ENCODE measurements at regions not wholly inside any gene's neighbourhood (a gene's known extent, or its start where the extent isn't known, plus 50 kb on each side); places are given as distances from the start of the nearest gene placed in this dataset.
"Not testable (repeated sequence)": the region's sequence is repeated elsewhere in the genome, so short reads cannot be mapped to it uniquely, and the experiment has no call there.

GRCh38 chr18:33826151-33826550 is 248.1 kb downstream of the ASXL3 start:
- WGBS, result 77% methylated on average over 4 of the region's 4 CpGs
- no peaks in the 10 kb centered on the region for H3K36me3 ChIP-seq (ENCODE audit: insufficient read depth)
- DNase-seq (ENCODE audit: extremely low spot score), result no peak

GRCh38 chr18:33821503-33821902 is 243.5 kb downstream of the ASXL3 start:
- no peaks in the 10 kb centered on the region for H3K36me3 ChIP-seq (ENCODE audit: insufficient read depth)
- no peak overlapping the region for H3K4me3 ChIP-seq (ENCODE audit: low read depth, low read length)
- H3K27ac ChIP-seq (ENCODE audit: low read depth), result no peak overlapping the region
- no peaks in the 10 kb centered on the region for H3K4me1 ChIP-seq (ENCODE audit: insufficient read depth)
- no peak for DNase-seq (ENCODE audit: extremely low spot score)
- WGBS, result 63% methylated on average over 1 of the region's 1 CpG

More at GRCh38 chr18:33826151-33826550, 248.1 kb downstream of the ASXL3 start:
- no peak overlapping the region for H3K4me3 ChIP-seq (ENCODE audit: low read depth, low read length)
- no peak overlapping the region for H3K27ac ChIP-seq (ENCODE audit: low read depth)
- no peaks in the 10 kb centered on the region for H3K4me1 ChIP-seq (ENCODE audit: insufficient read depth)

GRCh38 chr18:33820517-33821371 is 242.7 kb downstream of the ASXL3 start:
- no peak for DNase-seq (ENCODE audit: extremely low spot score)
- Histone ChIP-seq H3K4me3 (ENCODE audit: low read depth, low read length) (no peak overlapping the region), H3K36me3 (ENCODE audit: insufficient read depth) (no peaks in the 10 kb centered on the region), H3K4me1 (ENCODE audit: insufficient read depth) (no peaks in the 10 kb centered on the region), H3K27ac (ENCODE audit: low read depth) (peak overlapping the region; percentile 16)
- 48% methylated on average over 37 of the region's 39 CpGs for WGBS

- not testable (repeated sequence) for H3K27ac ChIP-seq (ENCODE audit: low read depth); H3K4me1 ChIP-seq (ENCODE audit: insufficient read depth); DNase-seq (ENCODE audit: extremely low spot score); H3K36me3 ChIP-seq (ENCODE audit: insufficient read depth); H3K4me3 ChIP-seq (ENCODE audit: low read depth, low read length)
- 68% methylated on average over 20 of the region's 32 CpGs for WGBS
These were observed 241.8 kb downstream of the ASXL3 start for GRCh38 chr18:33819692-33820343.

- no peak for DNase-seq (ENCODE audit: extremely low spot score)
- Histone ChIP-seq H3K4me3 (ENCODE audit: low read depth, low read length) (no peak overlapping the region), H3K36me3 (ENCODE audit: insufficient read depth) (no peaks in the 10 kb centered on the region), H3K4me1 (ENCODE audit: insufficient read depth) (no peaks in the 10 kb centered on the region), H3K27ac (ENCODE audit: low read depth) (no peak overlapping the region)
- WGBS, result 99% methylated on average over 1 of the region's 1 CpG
These were observed 240.1 kb downstream of the ASXL3 start for GRCh38 chr18:33818145-33818544.

- 37% methylated on average over 1 of the region's 1 CpG for WGBS
- Histone ChIP-seq H3K36me3 (ENCODE audit: insufficient read depth) (no peaks in the 10 kb centered on the region), H3K4me1 (ENCODE audit: insufficient read depth) (no peaks in the 10 kb centered on the region), H3K27ac (ENCODE audit: low read depth) (no peak overlapping the region), H3K4me3 (ENCODE audit: low read depth, low read length) (no peak overlapping the region)
- no peak for DNase-seq (ENCODE audit: extremely low spot score)
These were observed 239.1 kb downstream of the ASXL3 start for GRCh38 chr18:33817096-33817495.

GRCh38 chr18:33814546-33814945 is 236.5 kb downstream of the ASXL3 start:
- Histone ChIP-seq H3K4me1 (ENCODE audit: insufficient read depth) (no peaks in the 10 kb centered on the region), H3K36me3 (ENCODE audit: insufficient read depth) (no peaks in the 10 kb centered on the region), H3K4me3 (ENCODE audit: low read depth, low read length) (no peak overlapping the region), H3K27ac (ENCODE audit: low read depth) (no peak overlapping the region)
- DNase-seq (ENCODE audit: extremely low spot score), result no peak

- DNase-seq (ENCODE audit: extremely low spot score), result no peak
- 90% methylated on average over 2 of the region's 2 CpGs for WGBS
- no peak overlapping the region for H3K27ac ChIP-seq (ENCODE audit: low read depth)
These were observed 234.2 kb downstream of the ASXL3 start for GRCh38 chr18:33812186-33812585.

GRCh38 chr18:33805592-33805991 is 227.6 kb downstream of the ASXL3 start:
- Histone ChIP-seq H3K36me3 (ENCODE audit: insufficient read depth) (no peaks in the 10 kb centered on the region), H3K4me1 (ENCODE audit: insufficient read depth) (peaks cover 2% of the 10 kb centered on the region), H3K4me3 (ENCODE audit: low read depth, low read length) (no peak overlapping the region), H3K27ac (ENCODE audit: low read depth) (no peak overlapping the region)
- 30% methylated on average over 4 of the region's 4 CpGs for WGBS
- no peak for DNase-seq (ENCODE audit: extremely low spot score)

More at GRCh38 chr18:33812186-33812585, 234.2 kb downstream of the ASXL3 start:
- no peak overlapping the region for H3K4me3 ChIP-seq (ENCODE audit: low read depth, low read length)
- no peaks in the 10 kb centered on the region for H3K36me3 ChIP-seq (ENCODE audit: insufficient read depth)
- H3K4me1 ChIP-seq (ENCODE audit: insufficient read depth), result no peaks in the 10 kb centered on the region

GRCh38 chr18:33804258-33804657 is 226.2 kb downstream of the ASXL3 start:
- no peak for DNase-seq (ENCODE audit: extremely low spot score)

GRCh38 chr18:33803636-33804035 is 225.6 kb downstream of the ASXL3 start:
- Histone ChIP-seq H3K36me3 (ENCODE audit: insufficient read depth) (no peaks in the 10 kb centered on the region), H3K4me1 (ENCODE audit: insufficient read depth) (peaks cover 2% of the 10 kb centered on the region), H3K4me3 (ENCODE audit: low read depth, low read length) (no peak overlapping the region), H3K27ac (ENCODE audit: low read depth) (no peak overlapping the region)
- 41% methylated on average over 3 of the region's 3 CpGs for WGBS
- DNase-seq (ENCODE audit: extremely low spot score), result no peak

More at GRCh38 chr18:33804258-33804657, 226.2 kb downstream of the ASXL3 start:
- H3K4me1 ChIP-seq (ENCODE audit: insufficient read depth), result peaks cover 2% of the 10 kb centered on the region
- 30% methylated on average over 3 of the region's 3 CpGs for WGBS
- H3K36me3 ChIP-seq (ENCODE audit: insufficient read depth), result no peaks in the 10 kb centered on the region
- no peak overlapping the region for H3K27ac ChIP-seq (ENCODE audit: low read depth)
- H3K4me3 ChIP-seq (ENCODE audit: low read depth, low read length), result no peak overlapping the region

GRCh38 chr18:33802955-33803354 is 224.9 kb downstream of the ASXL3 start:
- Histone ChIP-seq H3K27ac (ENCODE audit: low read depth) (no peak overlapping the region), H3K36me3 (ENCODE audit: insufficient read depth) (no peaks in the 10 kb centered on the region), H3K4me3 (ENCODE audit: low read depth, low read length) (no peak overlapping the region), H3K4me1 (ENCODE audit: insufficient read depth) (peaks cover 2% of the 10 kb centered on the region)
- WGBS, result 75% methylated on average over 2 of the region's 2 CpGs
- DNase-seq (ENCODE audit: extremely low spot score), result peak; percentile 33
